ENCODE measurements at regions not wholly inside any gene's neighbourhood (a gene's known extent, or its start where the extent isn't known, plus 50 kb on each side); places are given as distances from the start of the nearest gene placed in this dataset.
"Not testable (repeated sequence)": the region's sequence is repeated elsewhere in the genome, so short reads cannot be mapped to it uniquely, and the experiment has no call there.

GRCh38 chr4:17003606-17004392 lies 105.4 kb upstream of the LDB2 start:
- DNase-seq (ENCODE audit: low spot score) = not testable (repeated sequence)

GRCh38 chr4:16995451-16995850 lies 97.0 kb upstream of the LDB2 start:
- no peak for DNase-seq (ENCODE audit: low spot score)

- no peak for DNase-seq (ENCODE audit: low spot score)
Observed at GRCh38 chr4:16993956-16994840, 95.8 kb upstream of the LDB2 start.

- DNase-seq (ENCODE audit: low spot score) = no peak
Observed at GRCh38 chr4:16992566-16993225, 94.3 kb upstream of the LDB2 start.

- DNase-seq (ENCODE audit: low spot score) = no peak
Observed at GRCh38 chr4:16991450-16991849, 93.0 kb upstream of the LDB2 start.

- DNase-seq (ENCODE audit: low spot score) = no peak
Observed at GRCh38 chr4:16989371-16989770, 90.9 kb upstream of the LDB2 start.

- no peak for DNase-seq (ENCODE audit: low spot score)
Observed at GRCh38 chr4:16988814-16989213, 90.4 kb upstream of the LDB2 start.

- no peak for DNase-seq (ENCODE audit: low spot score)
Observed at GRCh38 chr4:16977081-16977480, 78.6 kb upstream of the LDB2 start.

- no peak for DNase-seq (ENCODE audit: low spot score)
Observed at GRCh38 chr4:16969696-16970135, 71.3 kb upstream of the LDB2 start.

- no peak for DNase-seq (ENCODE audit: low spot score)
Observed at GRCh38 chr4:16967722-16968121, 69.3 kb upstream of the LDB2 start.

GRCh38 chr4:16959305-16959704 lies 60.9 kb upstream of the LDB2 start:
- no peak for DNase-seq (ENCODE audit: low spot score)

- no peak for DNase-seq (ENCODE audit: low spot score)
Observed at GRCh38 chr4:16952896-16953630, 54.6 kb upstream of the LDB2 start.

- DNase-seq (ENCODE audit: low spot score) = no peak
Observed at GRCh38 chr4:16952462-16952871, 54.0 kb upstream of the LDB2 start.

Measured in NAMALWA (cell line).